ENCODE measurements at regions not wholly inside any gene's neighbourhood (a gene's known extent, or its start where the extent isn't known, plus 50 kb on each side); places are given as distances from the start of the nearest gene placed in this dataset.

GRCh38 chr17:69820876-69821473 is 254.1 kb upstream of the KCNJ16 start:
- TF ChIP-seq, protein P1, sequence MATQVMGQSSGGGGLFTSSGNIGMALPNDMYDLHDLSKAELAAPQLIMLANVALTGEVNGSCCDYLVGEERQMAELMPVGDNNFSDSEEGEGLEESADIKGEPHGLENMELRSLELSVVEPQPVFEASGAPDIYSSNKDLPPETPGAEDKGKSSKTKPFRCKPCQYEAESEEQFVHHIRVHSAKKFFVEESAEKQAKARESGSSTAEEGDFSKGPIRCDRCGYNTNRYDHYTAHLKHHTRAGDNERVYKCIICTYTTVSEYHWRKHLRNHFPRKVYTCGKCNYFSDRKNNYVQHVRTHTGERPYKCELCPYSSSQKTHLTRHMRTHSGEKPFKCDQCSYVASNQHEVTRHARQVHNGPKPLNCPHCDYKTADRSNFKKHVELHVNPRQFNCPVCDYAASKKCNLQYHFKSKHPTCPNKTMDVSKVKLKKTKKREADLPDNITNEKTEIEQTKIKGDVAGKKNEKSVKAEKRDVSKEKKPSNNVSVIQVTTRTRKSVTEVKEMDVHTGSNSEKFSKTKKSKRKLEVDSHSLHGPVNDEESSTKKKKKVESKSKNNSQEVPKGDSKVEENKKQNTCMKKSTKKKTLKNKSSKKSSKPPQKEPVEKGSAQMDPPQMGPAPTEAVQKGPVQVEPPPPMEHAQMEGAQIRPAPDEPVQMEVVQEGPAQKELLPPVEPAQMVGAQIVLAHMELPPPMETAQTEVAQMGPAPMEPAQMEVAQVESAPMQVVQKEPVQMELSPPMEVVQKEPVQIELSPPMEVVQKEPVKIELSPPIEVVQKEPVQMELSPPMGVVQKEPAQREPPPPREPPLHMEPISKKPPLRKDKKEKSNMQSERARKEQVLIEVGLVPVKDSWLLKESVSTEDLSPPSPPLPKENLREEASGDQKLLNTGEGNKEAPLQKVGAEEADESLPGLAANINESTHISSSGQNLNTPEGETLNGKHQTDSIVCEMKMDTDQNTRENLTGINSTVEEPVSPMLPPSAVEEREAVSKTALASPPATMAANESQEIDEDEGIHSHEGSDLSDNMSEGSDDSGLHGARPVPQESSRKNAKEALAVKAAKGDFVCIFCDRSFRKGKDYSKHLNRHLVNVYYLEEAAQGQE (IDR thresholded peaks at IDR 0.05; ENCODE audit: low read depth, low read length): no peak
- TF ChIP-seq SMC3 (IDR thresholded peaks at IDR 0.05; ENCODE audit: low read depth, low read length): no peak

All from SK-N-SH (cell line).